Cardiac septum (tissue), 1 donor: ENCODE measurements at regions not wholly inside any gene's neighbourhood (a gene's known extent, or its start where the extent isn't known, plus 50 kb on each side); places are given as distances from the start of the nearest gene placed in this dataset.
A peak's percentile ranks its signal among the peaks of the same experiment; 100 is the strongest.
"Not testable (repeated sequence)": the region's sequence is repeated elsewhere in the genome, so short reads cannot be mapped to it uniquely, and the experiment has no call there.

Source experiments
- DNase-seq: peaks from one replicate; pipeline ENCODE4 v3.0.0-alpha.2; 2020; ENCODE audit warnings: low spot score
- intact Hi-C: fragments of 100-400 bp; cut with DNase I; formaldehyde crosslinking; loops from one replicate; pipeline ENCODE4 v1.14.0; 2022
- donor health status: DM: no; HTN: no; CAD: no.

GRCh38 chr14:103228866-103229265 lies 105.2 kb upstream of the EIF5 start:
- intact Hi-C loops: no loop called here
- no peak for DNase-seq

GRCh38 chr14:103230021-103230420 lies 104.0 kb upstream of the EIF5 start:
- intact Hi-C loops: no loop called here

GRCh38 chr14:103230658-103231334 lies 103.2 kb upstream of the EIF5 start:
- peak; percentile 67 for DNase-seq
- intact Hi-C loops: no loop called here

More at GRCh38 chr14:103230021-103230420, 104.0 kb upstream of the EIF5 start:
- DNase-seq: peak; percentile 67

GRCh38 chr14:103231376-103232019 lies 102.5 kb upstream of the EIF5 start:
- peak; percentile 75 for DNase-seq
- intact Hi-C loops: no loop called here

GRCh38 chr14:103232031-103232808 lies 101.8 kb upstream of the EIF5 start:
- DNase-seq: peak; percentile 49
- intact Hi-C loops: no loop called here

- peak; percentile 72 for DNase-seq
- intact Hi-C loops: no loop called here
Measured at GRCh38 chr14:103232831-103233319, 101.2 kb upstream of the EIF5 start.

GRCh38 chr14:103233328-103233727 lies 100.7 kb upstream of the EIF5 start:
- intact Hi-C loops: no loop called here
- DNase-seq: no peak

- intact Hi-C loops, DNase-seq: not testable (repeated sequence)
Measured at GRCh38 chr14:103234826-103235225, 99.2 kb upstream of the EIF5 start.

- DNase-seq, intact Hi-C loops: not testable (repeated sequence)
Measured at GRCh38 chr14:103235506-103235905, 98.5 kb upstream of the EIF5 start.

GRCh38 chr14:103239751-103240150 lies 94.3 kb upstream of the EIF5 start:
- DNase-seq: peak; percentile 47
- intact Hi-C loops: no loop called here

GRCh38 chr14:103241531-103241930 lies 92.5 kb upstream of the EIF5 start:
- intact Hi-C loops: no loop called here
- DNase-seq: no peak

GRCh38 chr14:103243764-103244737 lies 90.0 kb upstream of the EIF5 start:
- peak; percentile 10 for DNase-seq
- intact Hi-C loops: no loop called here

- DNase-seq, intact Hi-C loops: not testable (repeated sequence)
Measured at GRCh38 chr14:103245624-103246031, 88.4 kb upstream of the EIF5 start.

- intact Hi-C loops: no loop called here
- no peak for DNase-seq
Measured at GRCh38 chr14:103246070-103246469, 88.0 kb upstream of the EIF5 start.

- no peak for DNase-seq
- intact Hi-C loops: no loop called here
Measured at GRCh38 chr14:103247169-103247606, 86.8 kb upstream of the EIF5 start.

GRCh38 chr14:103250181-103250580 lies 83.9 kb upstream of the EIF5 start:
- intact Hi-C loops: no loop called here
- DNase-seq: no peak

- no peak for DNase-seq
- intact Hi-C loops: no loop called here
Measured at GRCh38 chr14:103250874-103251273, 83.2 kb upstream of the EIF5 start.

GRCh38 chr14:103255555-103255954 lies 78.5 kb upstream of the EIF5 start:
- intact Hi-C loops: no loop called here
- no peak for DNase-seq

- DNase-seq: no peak
- intact Hi-C loops: no loop called here
Measured at GRCh38 chr14:103256406-103256805, 77.6 kb upstream of the EIF5 start.
